GM18858 (cell line): ENCODE measurements at regions not wholly inside any gene's neighbourhood (a gene's known extent, or its start where the extent isn't known, plus 50 kb on each side); places are given as distances from the start of the nearest gene placed in this dataset.
"Not testable (repeated sequence)": the region's sequence is repeated elsewhere in the genome, so short reads cannot be mapped to it uniquely, and the experiment has no call there.

Experiments
- ATAC-seq: cut with Tn5 transposase; IDR thresholded peaks from one replicate; pipeline ENCODE4 v1.9.1; 2021; ENCODE audit not compliant: unreplicated experiment

DNA sequence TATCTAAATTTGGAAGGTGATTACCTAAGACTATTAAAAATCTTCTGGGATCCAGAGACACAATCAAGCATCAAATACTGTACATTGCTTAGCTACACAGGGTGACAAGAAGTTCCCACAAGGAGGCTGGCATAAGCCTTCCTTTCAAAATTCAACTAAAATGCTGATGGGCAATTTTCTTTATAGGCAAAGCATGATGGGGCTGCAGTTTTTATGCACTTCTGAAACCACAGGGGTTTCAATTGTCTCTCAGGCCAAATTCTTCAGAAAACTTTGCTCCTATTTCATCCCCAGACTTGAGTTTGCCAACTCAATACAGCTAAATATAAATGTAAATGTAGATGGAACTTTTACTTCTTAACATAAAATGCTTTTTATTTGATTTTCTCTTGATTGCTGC, 241.6 kb downstream of the ZPLD1 start:
- ATAC-seq, result no peak

DNA sequence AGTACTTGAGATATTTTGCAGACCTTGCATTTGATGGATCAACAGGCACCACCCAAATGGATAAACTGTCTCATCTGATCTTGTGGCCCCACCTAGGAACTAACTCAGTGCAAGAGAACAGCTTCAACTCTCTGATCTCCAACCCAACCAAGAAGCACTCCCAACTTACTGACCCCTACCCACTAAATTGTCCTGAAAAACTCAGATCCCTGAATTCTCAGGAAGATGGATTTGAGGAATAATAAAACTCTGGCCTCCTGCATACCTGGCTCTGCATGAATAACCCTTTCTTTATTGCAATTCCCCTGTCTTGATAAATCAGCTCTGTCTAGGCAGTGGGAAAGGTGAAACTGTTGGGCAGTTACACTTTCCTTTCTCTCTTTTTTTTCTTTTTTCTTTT, 247.9 kb downstream of the ZPLD1 start:
- no peak for ATAC-seq

DNA sequence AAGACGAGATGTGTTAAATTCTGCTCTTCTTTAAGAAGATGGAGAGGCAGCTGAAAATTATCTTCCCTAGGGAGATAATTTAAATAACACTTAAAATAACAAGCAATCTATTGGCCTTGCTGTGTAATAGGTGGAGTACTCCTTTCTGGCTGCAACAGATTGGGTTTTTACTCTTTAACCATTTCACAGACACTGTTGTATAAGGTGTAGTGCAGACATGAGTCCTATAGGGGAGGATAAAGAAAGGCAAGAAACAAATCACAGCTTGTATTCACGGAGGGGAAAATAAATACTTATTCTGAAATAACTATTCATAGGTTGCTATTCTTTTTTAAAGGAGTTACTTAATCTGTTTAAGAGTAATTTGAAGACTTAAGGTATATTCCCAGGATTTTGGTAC, 252.0 kb downstream of the ZPLD1 start:
- ATAC-seq, result no peak

DNA sequence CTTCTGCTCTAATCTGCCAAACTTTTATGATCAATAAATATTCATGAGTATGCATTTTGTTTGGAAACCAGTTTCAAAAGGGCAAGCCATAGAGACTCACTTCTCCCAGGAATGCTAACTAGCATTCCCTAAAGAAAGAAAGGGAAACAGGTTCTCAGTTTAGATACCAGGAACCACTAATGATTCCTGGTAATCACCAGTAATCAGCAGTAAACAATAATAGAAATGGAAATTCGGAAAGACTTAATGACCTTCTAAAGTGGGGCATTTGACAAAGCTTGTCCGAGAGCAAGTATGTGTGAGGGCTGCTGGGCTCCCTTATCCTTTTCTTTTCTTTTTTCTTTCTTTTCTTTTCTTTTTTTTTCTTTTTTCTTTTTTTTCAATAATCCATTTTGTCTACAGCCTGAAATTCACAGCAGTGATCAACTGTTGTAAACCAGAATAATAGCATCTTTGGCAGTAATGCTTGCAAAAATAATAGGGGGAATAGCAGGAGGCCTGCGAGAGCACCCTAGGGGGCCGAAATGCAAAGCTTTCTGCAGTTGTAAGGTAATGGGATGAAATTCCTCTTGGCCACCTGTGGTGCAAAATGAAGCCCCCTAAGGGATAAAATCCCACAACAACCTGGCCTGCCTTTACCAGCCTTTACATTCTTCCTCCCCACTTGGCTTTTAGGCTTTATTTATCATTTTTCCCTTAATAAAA, 253.2 kb downstream of the ZPLD1 start:
- no peak for ATAC-seq

DNA sequence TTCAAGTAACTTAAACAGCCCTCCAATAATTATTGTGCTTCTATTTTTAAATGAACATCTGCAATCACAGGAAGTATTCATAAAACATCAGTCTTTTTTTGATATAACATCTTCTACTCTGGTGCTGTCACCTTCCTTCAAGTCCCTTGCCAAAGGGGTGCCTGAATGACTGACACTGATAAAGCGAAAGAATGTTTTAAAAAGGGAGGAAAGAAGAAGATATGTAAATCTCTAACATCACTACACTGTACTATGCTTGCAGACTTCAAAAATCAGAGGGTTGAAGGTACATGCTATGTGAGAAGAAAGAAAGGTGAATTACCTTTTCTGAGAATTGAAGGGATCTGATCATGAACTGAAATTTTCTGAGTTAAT, 253.7 kb downstream of the ZPLD1 start:
- ATAC-seq, result no peak

DNA sequence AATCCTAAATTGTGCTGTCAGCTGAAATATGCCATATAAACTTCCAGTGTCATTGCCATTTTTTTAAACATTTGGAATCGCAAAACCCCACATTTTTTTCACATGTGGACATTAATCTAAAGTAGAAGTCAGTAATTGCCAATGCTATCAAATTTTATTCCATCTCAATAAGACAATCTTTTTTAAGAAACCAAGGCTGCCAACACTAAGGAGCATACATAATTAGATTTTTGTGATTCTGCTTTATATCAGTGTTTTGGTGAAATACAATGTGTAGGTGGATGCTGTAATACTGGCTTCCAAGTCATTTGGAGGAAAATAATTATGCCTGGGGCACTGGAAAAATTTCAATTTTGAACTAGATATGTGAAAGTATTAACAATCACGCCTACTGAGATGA, 256.7 kb downstream of the ZPLD1 start:
- no peak for ATAC-seq

DNA sequence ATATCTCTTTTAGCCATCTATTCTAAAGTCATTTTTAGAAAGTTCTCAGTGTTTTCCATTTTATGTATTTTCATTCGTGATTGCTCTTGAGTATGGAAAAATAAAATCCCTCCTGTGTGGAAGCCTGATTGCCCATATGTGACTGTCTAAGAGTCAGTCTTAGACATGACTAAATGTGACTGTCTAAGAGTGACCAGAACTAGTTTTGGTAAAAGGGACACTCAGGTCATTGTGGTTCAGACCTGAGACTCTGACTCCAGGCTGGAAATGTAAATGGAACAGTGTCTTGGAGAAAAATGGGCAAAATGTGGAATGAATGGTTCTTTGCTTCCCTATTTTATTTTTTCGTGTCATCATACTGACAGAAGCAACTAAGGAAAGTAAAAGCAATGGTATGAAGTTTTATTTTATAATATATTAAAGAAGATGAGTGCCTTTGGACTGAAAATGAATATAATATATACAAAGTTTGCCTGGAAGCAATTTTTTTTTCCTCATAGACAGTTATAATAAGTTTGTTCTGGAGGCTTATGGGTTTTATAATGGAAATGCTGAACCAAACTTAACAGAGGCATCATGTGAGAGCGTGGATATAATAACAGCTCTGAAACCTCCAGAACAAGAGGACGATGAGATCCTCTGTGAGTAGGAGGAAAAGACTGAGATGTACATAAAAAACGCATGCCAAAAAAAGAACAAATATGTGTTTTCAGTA, 264.4 kb downstream of the ZPLD1 start:
- no peak for ATAC-seq

DNA sequence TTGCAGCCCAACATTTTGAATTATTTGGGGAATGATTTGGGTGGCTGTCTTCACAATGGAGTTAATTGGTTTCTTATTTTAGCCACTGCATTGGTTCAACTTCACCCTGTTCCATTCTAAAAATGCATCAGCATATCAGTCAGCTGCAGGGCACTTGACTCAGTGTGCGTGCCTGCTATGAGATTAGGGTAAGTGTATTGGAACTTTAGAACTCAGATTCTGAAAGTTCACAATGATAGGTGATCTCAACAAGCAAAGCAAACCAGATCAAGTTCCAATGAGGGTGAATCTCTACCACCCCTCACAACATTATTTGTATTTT, 265.0 kb downstream of the ZPLD1 start:
- no peak for ATAC-seq

DNA sequence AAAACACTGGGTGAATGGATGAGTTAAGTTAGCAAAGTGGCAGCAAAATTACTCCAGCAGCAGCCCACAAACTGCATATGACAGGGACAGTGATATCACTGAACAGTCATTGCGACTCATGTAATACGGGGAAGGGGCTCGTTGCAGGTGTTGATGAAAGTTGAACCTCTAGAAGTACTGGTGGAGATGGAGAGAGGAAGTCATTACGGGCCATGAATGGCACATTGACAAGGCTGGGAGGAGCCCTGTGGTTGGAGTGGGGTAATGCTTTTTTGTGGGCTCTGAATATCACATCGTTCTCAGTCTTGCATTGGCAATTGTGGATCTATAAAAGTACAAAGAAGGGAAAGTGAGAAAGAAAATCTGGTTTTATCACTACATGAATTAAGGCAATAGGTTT, 278.1 kb downstream of the ZPLD1 start:
- ATAC-seq, result no peak

DNA sequence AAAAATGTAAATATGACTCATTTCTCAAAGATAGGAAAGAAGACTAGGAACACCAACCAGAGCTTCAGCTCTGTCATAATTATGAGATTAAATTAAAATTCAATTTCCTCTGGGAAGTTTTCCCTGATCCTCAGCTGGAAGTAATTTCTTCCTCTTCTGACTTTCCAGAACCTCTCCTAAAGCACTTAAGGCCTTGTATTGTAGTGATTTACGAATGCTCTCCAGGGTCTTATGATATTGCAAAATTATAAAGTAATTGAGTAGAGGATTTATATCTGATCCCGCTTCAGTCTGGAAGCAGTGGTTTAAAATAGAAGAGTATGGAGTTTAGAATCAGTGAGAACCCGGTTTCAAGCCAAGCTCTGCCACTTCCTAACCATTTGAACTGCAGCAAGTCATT, 279.8 kb downstream of the ZPLD1 start:
- ATAC-seq, result peak; percentile 12

DNA sequence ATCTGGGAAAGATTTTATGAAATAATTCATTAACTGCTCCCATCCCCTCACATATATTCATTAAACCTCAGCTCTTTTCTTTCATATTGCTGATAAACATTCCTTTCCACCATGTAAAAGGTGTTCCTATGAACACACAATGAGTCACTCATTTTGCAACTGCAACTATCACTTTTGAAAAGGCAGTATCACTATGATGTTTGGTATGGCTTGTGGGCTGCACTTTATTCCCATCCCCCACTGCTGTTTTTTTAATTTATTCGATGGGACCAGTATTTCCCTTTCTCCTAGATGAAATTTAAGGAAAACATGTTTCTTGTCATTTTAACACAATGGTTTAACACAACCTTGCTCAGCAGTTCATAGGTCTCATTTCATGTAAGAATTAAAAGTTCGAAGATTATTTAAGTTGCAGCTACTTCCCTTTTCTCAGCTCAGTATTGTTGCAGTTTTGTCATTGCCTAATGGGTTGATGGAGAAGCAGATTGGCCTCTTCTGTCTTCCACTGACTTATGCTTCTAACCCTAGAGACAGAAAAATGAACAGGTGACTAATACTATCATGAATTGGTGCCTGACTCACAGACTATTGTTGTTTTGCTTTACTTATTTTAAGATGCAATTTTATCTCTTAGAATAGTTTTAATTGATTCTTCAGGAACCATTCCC, 280.3 kb downstream of the ZPLD1 start:
- peak; percentile 95 for ATAC-seq

DNA sequence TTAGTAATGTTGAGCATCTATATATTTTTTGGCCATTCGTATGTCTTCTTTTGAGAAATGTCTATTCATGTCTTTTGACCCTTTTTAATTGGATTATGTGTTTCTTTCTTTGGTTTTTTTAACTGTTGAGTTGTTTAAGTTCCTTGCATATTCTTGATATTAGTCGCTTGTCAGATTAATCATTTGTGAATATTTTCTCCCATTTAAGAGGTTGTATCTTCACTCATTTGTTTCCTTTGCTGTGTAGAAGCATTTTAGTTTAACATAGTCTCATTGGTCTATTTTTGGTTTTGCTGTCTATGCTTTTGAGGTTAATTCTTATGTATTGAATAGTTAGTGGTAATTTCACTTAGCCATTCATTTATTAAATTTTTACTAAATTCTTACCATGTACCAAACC, 283.8 kb downstream of the ZPLD1 start:
- no peak for ATAC-seq

DNA sequence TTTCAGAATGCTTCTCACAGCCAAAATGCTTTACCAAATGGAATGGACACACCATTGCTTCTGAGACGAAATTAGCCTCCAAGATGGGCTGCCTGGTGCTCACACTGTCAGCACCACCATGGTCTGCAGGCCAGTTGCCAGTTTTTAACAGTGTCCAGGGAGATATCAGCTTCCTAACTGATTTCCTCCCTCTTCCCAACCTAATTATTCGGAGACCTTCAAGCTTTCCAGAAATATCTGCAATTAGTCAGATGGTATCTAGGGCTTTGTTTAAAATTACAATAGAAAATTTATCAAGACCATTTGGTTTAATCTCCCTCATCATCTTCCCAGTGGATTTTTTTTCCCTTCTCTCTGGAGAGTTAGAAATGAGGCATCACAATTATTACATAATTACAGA, 287.5 kb downstream of the ZPLD1 start:
- no peak for ATAC-seq

DNA sequence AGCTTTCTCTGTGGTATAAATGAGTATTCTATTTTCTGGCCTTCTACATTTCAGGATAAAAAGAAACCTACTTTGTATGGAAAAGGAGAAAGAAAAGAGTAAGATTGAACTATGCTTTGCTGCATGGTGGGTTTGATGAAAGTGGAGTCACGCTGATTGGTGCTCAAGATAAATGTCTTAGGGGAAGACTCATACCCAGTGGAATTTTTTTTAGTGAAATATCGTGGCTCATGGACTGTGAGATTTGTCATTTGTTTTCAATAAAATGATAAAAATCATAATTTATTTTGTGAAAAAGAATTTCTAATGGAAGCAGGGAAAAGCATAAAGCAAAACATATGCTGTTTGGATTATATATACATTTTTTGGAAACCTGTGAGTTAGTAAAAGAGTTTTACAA, 292.5 kb downstream of the ZPLD1 start:
- no peak for ATAC-seq

DNA sequence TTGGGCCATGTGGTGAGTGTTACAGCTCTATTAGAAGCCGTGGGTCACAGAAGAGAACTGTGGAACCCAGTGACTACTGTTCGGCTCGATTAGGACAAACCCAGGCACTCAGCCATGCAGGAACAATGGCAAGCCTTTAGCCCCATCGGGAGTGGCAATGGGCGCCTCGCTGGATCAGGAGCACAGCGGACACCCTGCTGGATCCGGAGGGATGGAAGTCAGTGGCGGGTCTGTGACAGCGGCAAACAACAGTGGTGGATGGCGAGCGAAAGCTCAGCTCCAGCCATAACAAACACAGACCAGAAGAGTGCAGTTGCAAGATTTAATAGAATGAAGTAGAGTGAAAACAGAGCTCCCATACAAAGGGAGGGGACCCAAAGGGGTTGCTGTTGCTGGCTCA, 297.8 kb downstream of the ZPLD1 start:
- not testable (repeated sequence) for ATAC-seq

DNA sequence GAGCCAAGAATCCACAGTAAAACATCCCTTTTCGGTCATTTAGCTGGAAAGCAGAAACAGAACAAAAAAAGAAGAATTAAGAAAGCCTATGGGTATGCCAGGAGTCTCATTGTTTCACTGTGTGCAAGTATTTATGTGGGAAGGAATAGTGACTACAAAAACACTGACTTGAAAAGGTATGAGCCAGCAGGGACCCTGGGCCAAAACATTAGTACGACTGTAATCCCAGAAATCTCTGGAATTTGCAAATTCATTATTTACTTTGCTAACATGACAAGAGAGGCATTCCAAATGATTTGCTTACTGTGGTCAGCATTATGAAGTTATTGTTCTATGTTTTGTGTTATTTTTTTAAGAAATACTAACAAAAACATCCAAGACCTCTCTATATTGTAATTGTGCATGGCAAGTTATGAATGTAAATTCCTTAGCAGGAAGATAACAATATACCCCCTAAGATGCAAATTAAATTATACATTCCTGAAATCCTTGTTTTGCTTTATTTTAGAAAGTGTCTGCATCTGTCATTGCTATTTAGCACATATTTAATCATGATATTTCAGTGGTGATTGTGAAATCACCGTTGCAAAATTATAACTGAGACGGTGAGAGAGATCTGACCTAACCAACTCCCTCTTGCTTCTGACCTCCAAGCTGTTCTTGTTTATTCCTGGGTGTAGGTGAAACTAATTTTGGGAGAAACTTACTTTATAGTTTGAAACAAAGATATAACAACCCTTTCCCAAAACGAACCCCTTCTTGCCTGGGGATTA, 299.2 kb downstream of the ZPLD1 start:
- no peak for ATAC-seq

DNA sequence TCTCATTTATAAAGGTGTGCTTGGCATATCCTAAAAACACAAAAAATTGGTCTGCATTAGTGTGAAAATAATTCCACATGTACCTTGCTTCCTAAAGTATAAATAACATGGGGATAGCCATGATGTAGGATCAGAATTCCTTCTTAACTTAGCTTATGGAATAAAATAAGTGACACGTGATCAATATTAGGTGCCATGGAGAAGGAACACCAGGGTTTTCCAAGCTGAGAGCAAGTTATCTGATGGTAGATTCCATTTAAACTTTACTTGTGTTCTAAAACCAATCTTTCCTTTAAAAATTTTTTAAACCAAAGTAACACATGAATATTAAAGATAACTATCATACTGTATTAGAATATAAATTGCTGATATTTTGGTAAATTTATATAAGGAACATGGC, 300.5 kb downstream of the ZPLD1 start:
- no peak for ATAC-seq

DNA sequence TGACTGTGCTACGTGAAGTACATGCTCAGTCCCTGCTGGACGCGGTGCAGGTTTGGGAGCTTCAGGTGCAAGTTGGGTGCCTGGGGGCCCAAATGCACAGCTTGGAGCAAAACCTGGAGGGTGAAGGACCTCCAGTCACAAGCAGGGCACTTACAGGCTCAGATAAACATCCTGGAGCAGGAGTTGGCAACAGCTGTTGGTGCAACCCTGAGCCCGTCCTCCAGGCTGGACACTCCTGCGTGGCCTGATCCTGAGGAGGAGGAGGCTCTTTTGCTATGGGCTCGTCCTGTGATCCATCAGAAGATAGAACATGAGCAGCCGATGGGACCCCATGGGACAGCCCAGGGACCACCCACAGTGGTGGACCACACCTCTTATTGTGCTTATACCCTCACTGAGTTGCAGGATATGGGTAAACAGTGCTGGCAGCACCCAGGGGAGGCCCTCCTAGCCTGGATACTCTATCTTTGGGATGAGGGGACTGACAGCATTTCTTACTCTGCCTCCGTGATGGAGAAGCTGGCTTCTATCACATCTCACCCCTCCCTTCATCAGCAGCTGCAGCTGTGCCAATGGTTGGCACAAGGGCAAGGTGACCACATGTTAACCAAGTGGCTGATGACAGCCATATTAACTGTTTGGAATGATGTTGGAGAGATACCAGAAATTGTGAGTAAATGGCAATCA, 301.6 kb downstream of the ZPLD1 start:
- ATAC-seq, result no peak

DNA sequence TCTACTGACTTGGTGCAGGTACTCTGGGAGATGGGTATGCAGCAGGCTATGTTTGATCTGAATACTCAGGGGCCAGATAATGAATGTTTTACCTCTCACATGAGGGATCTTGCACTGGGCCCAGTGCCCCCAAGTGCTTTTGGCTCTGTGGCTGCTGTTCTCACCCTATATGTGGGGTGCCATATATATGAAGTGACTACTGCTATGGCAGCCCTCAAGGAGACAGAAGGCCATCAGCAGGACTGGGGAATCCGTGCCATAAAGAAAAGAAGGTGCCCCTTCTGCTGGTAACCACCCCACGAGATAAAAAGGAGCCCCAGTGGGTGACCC, 302.1 kb downstream of the ZPLD1 start:
- no peak for ATAC-seq

DNA sequence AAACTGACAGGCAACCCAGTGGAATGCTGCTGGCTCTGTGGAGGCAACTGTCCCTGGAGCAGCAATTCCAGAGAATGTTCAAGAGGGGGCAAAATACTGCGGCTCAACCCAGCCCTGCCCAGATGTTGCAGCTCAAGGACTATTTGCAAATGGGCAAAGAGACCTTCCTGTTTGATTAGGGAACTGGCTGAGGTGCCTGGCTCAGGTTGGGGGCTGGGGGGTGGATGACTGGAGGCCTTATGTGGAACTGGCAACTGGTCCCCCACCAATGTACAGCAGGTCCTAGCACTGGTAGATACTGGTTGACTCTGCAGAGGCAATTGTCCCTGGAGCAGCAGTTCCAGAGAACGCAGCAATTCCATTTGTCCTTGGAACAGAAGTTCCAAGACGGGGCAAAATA, 302.5 kb downstream of the ZPLD1 start:
- ATAC-seq, result no peak

DNA sequence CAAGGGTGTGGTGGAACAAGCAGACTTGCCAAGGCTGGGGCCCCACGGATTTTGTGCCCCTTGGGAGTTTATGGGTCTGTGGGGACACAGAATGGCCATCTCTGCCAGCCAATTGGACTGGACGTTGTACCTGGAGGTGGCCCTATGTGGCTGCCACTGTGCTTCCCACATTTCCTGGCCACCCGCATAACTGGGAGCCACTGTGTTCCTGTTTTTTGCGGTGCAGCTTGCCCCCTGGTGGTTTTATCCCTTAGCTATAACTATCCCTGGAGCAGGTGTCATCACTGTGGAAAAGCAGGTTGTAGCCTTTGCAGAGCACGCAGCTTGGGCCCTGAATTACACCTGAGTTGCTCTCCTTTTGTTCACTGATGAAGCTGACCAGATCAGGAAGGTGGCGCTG, 306.3 kb downstream of the ZPLD1 start:
- no peak for ATAC-seq
